Ovary (tissue), 7 donors: ENCODE measurements at regions not wholly inside any gene's neighbourhood (a gene's known extent, or its start where the extent isn't known, plus 50 kb on each side); places are given as distances from the start of the nearest gene placed in this dataset.

Source experiments
- DNase-seq, 5 donors: peaks; one replicate each; pipeline ENCODE4 v3.0.0-alpha.2; 2019 to 2020
- H3K27ac ChIP-seq, 2 donors: fragments of 200-600 bp; one replicate each; pipeline versions ENCODE4 v1.5.1 to v1.8.0; 2019 to 2022
- H3K27me3 ChIP-seq: fragments of 200-600 bp; one replicate; pipeline ENCODE4 v1.8.0; 2022
- H3K36me3 ChIP-seq: fragments of 200-600 bp; sonication (generic); one replicate; pipeline ENCODE4 v1.5.1; 2019
- H3K4me1 ChIP-seq: one replicate; pipeline ENCODE4 v1.8.1; 2013; ENCODE audit warnings: mild to moderate bottlenecking, moderate library complexity; ENCODE audit not compliant: insufficient read depth
- H3K4me3 ChIP-seq: fragments of 200-600 bp; sonication (generic); one replicate; pipeline ENCODE4 v1.5.1; 2017
- H3K9me3 ChIP-seq, 2 donors: fragments of 200-600 bp in 1 of 2; sonication (generic) in 1 of 2; one replicate each; pipeline versions ENCODE4 v1.5.1 to v1.8.1; 2013 to 2019; ENCODE audit warnings: mild to moderate bottlenecking in 1 of 2, moderate library complexity in 1 of 2
- CTCF ChIP-seq, 3 donors: fragments of 450-650 bp in 2 of 3; fragments of 200-600 bp in 1 of 3; IDR thresholded peaks; one replicate each; pipeline versions ENCODE4 v1.5.1 to v1.8.0; 2016 to 2022; ENCODE audit warnings: antibody characterized with exemption in 3 of 3, mild to moderate bottlenecking in 1 of 3
- EP300 ChIP-seq: sonication (generic); formaldehyde crosslinking; IDR thresholded peaks from one replicate; pipeline ENCODE4 v1.6.1; 2017; ENCODE audit warnings: antibody characterized with exemption
- POLR2A ChIP-seq: fragments of 450-650 bp; IDR thresholded peaks from one replicate; pipeline ENCODE4 v1.6.1; 2017; ENCODE audit warnings: antibody characterized with exemption, mild to moderate bottlenecking, moderate library complexity
- WGBS, 3 donors: extraction: QIAGEN DNeasy Blood & Tissue Kit in 1 of 3; methylation state at CpG; one replicate each; pipeline versions ENCODE4 v1.1.5 to v1.1.7; 2013 to 2017; 5-methylcytosine and 5-hydroxymethylcytosine counted together
- intact Hi-C, 4 donors: fragments of 100-400 bp; cut with DNase I; formaldehyde crosslinking; loops; one replicate each; pipeline versions ENCODE4 v1.11.0 to v1.15.1; 2022 to 2023
- donor health status: DM: no; HTN: no; CAD: no; lungs with moderate emphysema.
- donor health status: DM: no; HTN: no; CAD: no.
- donor health status: Bipolar disorder and iron deficiency.
- donor health status: DM: no; HTN: no; CAD: no.
- donor health status: DM: yes; HTN: yes; CAD: no.

DNA sequence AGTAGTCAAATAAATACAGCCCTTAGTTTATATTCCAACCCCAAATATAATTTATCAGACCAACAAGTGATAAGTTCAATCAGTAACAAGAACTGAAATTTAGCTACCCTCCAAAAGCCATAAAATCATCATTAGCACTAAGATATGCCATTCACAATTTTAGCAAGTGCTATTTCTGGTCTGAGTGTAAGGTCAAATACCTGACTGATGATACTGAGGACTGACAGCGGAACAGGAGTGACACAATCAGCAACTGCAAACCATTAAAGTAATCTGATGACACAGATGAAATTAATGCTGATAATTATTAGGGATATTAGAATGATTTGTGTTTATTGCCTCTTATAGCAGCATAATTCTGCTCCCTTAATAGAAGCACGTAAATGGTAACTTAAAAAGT, 152.7 kb upstream of the SPHKAP start:
- no peaks in the 10 kb centered on the region for H3K4me1 ChIP-seq
- TF ChIP-seq EP300 (no peak), CTCF (IDR thresholded peaks at IDR 0.05) (no peak), POLR2A (no peak)
- intact Hi-C loops: no loop called here
- H3K36me3 ChIP-seq: no peaks in the 10 kb centered on the region
- DNase-seq: no peak
- no peak overlapping the region for H3K27ac ChIP-seq
- no peaks in the 10 kb centered on the region for H3K27me3 ChIP-seq
- no peak overlapping the region for H3K4me3 ChIP-seq
- 83 to 94% (median 85%) methylated on average over 1 to 2 of the region's 2 CpGs for WGBS, 3 donors
- no peaks in the 10 kb centered on the region for H3K9me3 ChIP-seq

DNA sequence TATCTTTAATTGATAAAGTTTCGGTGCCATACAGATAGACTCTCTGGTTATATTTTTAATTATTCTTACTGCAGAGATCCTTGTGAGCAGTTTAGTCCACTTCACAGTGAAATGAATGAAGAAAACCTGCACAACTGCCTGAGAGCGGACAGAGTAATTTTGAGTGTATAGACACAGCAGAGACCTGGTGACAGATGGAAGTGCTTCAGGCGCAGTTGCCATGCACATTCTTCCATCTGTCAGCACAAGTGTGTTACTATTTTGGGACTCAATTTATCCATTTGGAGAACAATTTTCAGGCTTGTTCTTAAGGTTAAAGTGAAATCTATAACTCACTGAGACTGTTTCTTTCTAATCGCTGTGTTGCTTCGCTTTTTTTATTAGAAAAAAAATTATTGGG, 147.8 kb upstream of the SPHKAP start:
- DNase-seq: no peak
- intact Hi-C loops: no loop called here

DNA sequence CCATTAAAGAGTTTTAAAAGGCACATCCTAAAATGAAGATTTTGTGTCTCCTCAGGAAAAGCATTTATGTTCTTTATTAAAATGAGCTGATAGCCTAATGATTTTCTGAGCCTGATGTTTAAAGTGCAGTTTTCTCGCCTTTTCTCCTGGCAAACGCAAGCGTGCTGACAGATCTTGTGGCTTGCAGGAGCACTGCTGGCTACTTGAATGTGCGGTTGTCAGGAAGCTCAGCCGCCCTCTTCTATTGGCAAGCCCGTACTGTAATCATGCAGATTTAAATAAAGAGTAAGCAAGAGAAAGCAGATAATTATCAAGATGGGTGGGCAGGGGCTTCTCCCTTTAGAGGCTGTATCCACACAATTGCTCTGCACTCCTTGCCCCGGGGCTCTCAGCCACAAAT, 139.5 kb upstream of the SPHKAP start:
- no peak for DNase-seq
- intact Hi-C loops: no loop called here
- peaks cover 3% of the 10 kb centered on the region for H3K4me1 ChIP-seq
- H3K36me3 ChIP-seq: no peaks in the 10 kb centered on the region
- no peaks in the 10 kb centered on the region for H3K9me3 ChIP-seq
- 87 to 93% (median 89%) methylated on average over 7 of the region's 7 CpGs for WGBS, 3 donors
- no peak overlapping the region for H3K4me3 ChIP-seq
- H3K27me3 ChIP-seq: no peaks in the 10 kb centered on the region
- H3K27ac ChIP-seq: no peak overlapping the region
- TF ChIP-seq POLR2A (no peak), EP300 (no peak), CTCF (IDR thresholded peaks at IDR 0.05) (no peak)

More for the DNA sequence above, 147.8 kb upstream of the SPHKAP start:
- H3K36me3 ChIP-seq: no peaks in the 10 kb centered on the region
- no peak overlapping the region for H3K4me3 ChIP-seq
- H3K4me1 ChIP-seq: no peaks in the 10 kb centered on the region
- 90 to 94% (median 91%) methylated on average over 5 of the region's 5 CpGs for WGBS, 3 donors
- H3K27ac ChIP-seq: no peak overlapping the region
- no peaks in the 10 kb centered on the region for H3K27me3 ChIP-seq
- no peak for TF ChIP-seq CTCF (IDR thresholded peaks at IDR 0.05)
- TF ChIP-seq EP300: no peak
- TF ChIP-seq POLR2A: no peak
- peaks cover 0 to 4% of the 10 kb centered on the region in 2 donors for H3K9me3 ChIP-seq

GRCh38 chr2:228318218-228318617, 136.7 kb upstream of the SPHKAP start:
- intact Hi-C loops: no loop called here

More at GRCh38 chr2:228318218-228318617, 136.7 kb upstream of the SPHKAP start:
- WGBS, 3 donors: 74 to 89% (median 85%) methylated on average over 1 of the region's 1 CpG
- no peak for DNase-seq
- Histone ChIP-seq H3K9me3 (no peaks in the 10 kb centered on the region), H3K27me3 (no peaks in the 10 kb centered on the region), H3K27ac (no peak overlapping the region), H3K36me3 (no peaks in the 10 kb centered on the region), H3K4me3 (no peak overlapping the region), H3K4me1 (peaks cover 3% of the 10 kb centered on the region)
- TF ChIP-seq CTCF (IDR thresholded peaks at IDR 0.05) (no peak), EP300 (no peak), POLR2A (no peak)
